Astrocyte (in vitro differentiated cells and primary cell): ENCODE measurements at regions not wholly inside any gene's neighbourhood (a gene's known extent, or its start where the extent isn't known, plus 50 kb on each side); places are given as distances from the start of the nearest gene placed in this dataset.

Experiments used
- DNase-seq: peaks from one replicate; pipeline ENCODE4 v3.0.0-alpha.2; 2010; ENCODE audit warnings: low read depth
- FAIRE-seq: peaks from 2 replicates; lab custom pipeline; 2011; peaks lifted over from hg19 to GRCh38; lab: Jason Lieb, UNC
- H2AFZ ChIP-seq: 2 replicates; pipeline ENCODE4 v1.6.0; 2012; ENCODE audit warnings: low read depth, low read length, inconsistent platforms
- H3K27ac ChIP-seq: 2 replicates; pipeline ENCODE4 v1.5.1; 2011; ENCODE audit warnings: low read depth, low read length, inconsistent platforms
- H3K27me3 ChIP-seq: 2 replicates; pipeline ENCODE4 v1.6.0; 2011; ENCODE audit warnings: low read length, inconsistent platforms; ENCODE audit not compliant: insufficient read depth
- H3K36me3 ChIP-seq: 2 replicates; pipeline ENCODE4 v1.5.1; 2011; ENCODE audit warnings: low read length, inconsistent platforms; ENCODE audit not compliant: insufficient read depth
- H3K4me1 ChIP-seq: 2 replicates; pipeline ENCODE4 v1.5.1; 2011; ENCODE audit warnings: low read length, inconsistent platforms; ENCODE audit not compliant: insufficient read depth
- H3K4me2 ChIP-seq: 2 replicates; pipeline ENCODE4 v1.6.0; 2012; ENCODE audit warnings: low read length, inconsistent platforms
- H3K4me3 ChIP-seq: 2 replicates; pipeline ENCODE4 v1.5.1; 2011; ENCODE audit warnings: low read depth, mild to moderate bottlenecking, low read length, inconsistent platforms; ENCODE audit not compliant: insufficient read depth
- H3K79me2 ChIP-seq: 2 replicates; pipeline ENCODE4 v1.6.0; 2012; ENCODE audit warnings: mild to moderate bottlenecking, low read length, inconsistent platforms; ENCODE audit not compliant: insufficient read depth
- H3K9ac ChIP-seq: 2 replicates; pipeline ENCODE4 v1.6.0; 2012; ENCODE audit warnings: mild to moderate bottlenecking, low read length, inconsistent platforms
- H3K9me3 ChIP-seq: 2 replicates; pipeline ENCODE4 v1.5.1; 2012; ENCODE audit warnings: low read depth, mild to moderate bottlenecking, low read length, inconsistent platforms; ENCODE audit not compliant: insufficient read depth
- H4K20me1 ChIP-seq: 2 replicates; pipeline ENCODE4 v1.6.0; 2012; ENCODE audit warnings: low read length, inconsistent platforms; ENCODE audit not compliant: insufficient read depth
- H3K27ac Mint-ChIP-seq: one replicate; pipeline ENCODE4 v1.8.0; 2021; ENCODE audit warnings: mild to moderate bottlenecking, mixed read lengths; ENCODE audit not compliant: unreplicated experiment
- H3K27me3 Mint-ChIP-seq: one replicate; pipeline ENCODE4 v1.8.0; 2021; ENCODE audit warnings: low read depth, mixed read lengths; ENCODE audit not compliant: unreplicated experiment
- H3K36me3 Mint-ChIP-seq: one replicate; pipeline ENCODE4 v1.8.0; 2021; ENCODE audit warnings: low read depth, mixed read lengths; ENCODE audit not compliant: unreplicated experiment
- H3K4me1 Mint-ChIP-seq: one replicate; pipeline ENCODE4 v1.8.0; 2021; ENCODE audit warnings: low read depth, mixed read lengths; ENCODE audit not compliant: unreplicated experiment
- H3K4me3 Mint-ChIP-seq: one replicate; pipeline ENCODE4 v1.8.0; 2021; ENCODE audit warnings: mild to moderate bottlenecking, moderate library complexity, mixed read lengths; ENCODE audit not compliant: unreplicated experiment
- H3K9me3 Mint-ChIP-seq: one replicate; pipeline ENCODE4 v1.8.0; 2021; ENCODE audit warnings: mild to moderate bottlenecking, mixed read lengths; ENCODE audit not compliant: unreplicated experiment
- EZH2 ChIP-seq: IDR thresholded peaks from 2 replicates; pipeline ENCODE4 v1.6.1; 2012; ENCODE audit warnings: mild to moderate bottlenecking, low read length, inconsistent platforms; ENCODE audit not compliant: insufficient read depth
- TF ChIP-seq, protein P1 (sequence below): IDR thresholded peaks from 2 replicates; pipeline ENCODE4 v1.5.1; 2011; ENCODE audit warnings: low read depth, mild to moderate bottlenecking, inconsistent platforms, low read length, moderate library complexity; ENCODE audit not compliant: insufficient read depth

DNA sequence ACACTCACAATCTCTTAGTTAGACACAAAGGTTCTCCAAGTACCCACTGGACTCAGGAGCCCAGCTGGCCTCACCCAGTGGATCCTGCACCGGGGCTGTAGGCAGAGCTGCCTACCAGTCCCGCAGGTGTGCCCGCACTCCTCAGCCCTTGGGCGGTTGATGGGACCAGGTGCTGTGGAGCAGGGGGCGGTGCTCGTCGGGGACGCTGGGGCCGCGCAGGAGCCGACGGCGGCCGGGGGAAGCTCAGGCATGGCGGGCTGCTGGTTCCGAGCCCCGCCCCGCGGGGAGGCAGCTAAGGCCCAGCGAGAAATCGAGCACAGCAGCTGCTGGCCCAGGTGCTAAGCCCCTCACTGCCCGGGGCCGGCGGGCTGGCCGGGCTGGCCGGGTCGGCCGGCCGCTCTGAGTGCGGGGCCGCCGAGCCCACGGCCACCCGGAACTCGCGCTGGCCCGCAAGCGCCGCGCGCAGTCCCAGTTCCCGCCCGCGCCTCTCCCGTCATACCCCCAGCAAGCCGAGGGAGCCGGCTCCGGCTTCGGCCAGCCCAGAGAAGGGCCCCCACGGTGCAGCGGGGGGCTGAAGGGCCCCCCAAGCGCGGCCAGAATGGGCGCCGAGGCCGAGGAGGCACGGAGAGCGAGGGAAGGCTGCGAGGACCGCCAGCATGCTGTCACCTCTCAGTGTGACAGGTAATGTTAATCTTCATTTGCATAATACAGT lies 506.8 kb downstream of the LRFN5 start:
- H3K9me3 Mint-ChIP-seq, result peaks cover 9% of the 10 kb centered on the region
- FAIRE-seq (no peak), DNase-seq (no peak)
- no peaks in the 10 kb centered on the region for H3K36me3 ChIP-seq
- H3K4me3 Mint-ChIP-seq, result no peak overlapping the region
- no peak overlapping the region for H3K27ac Mint-ChIP-seq
- H3K4me1 Mint-ChIP-seq, result peaks cover 6% of the 10 kb centered on the region
- no peak overlapping the region for H2AFZ ChIP-seq
- no peaks in the 10 kb centered on the region for H3K27me3 ChIP-seq
- H3K36me3 Mint-ChIP-seq, result peaks cover 2% of the 10 kb centered on the region
- H3K9me3 ChIP-seq, result peaks cover 6% of the 10 kb centered on the region
- H3K4me1 ChIP-seq, result no peaks in the 10 kb centered on the region
- H3K27ac ChIP-seq, result no peak overlapping the region
- no peak overlapping the region for H3K4me3 ChIP-seq
- TF ChIP-seq, protein P1, sequence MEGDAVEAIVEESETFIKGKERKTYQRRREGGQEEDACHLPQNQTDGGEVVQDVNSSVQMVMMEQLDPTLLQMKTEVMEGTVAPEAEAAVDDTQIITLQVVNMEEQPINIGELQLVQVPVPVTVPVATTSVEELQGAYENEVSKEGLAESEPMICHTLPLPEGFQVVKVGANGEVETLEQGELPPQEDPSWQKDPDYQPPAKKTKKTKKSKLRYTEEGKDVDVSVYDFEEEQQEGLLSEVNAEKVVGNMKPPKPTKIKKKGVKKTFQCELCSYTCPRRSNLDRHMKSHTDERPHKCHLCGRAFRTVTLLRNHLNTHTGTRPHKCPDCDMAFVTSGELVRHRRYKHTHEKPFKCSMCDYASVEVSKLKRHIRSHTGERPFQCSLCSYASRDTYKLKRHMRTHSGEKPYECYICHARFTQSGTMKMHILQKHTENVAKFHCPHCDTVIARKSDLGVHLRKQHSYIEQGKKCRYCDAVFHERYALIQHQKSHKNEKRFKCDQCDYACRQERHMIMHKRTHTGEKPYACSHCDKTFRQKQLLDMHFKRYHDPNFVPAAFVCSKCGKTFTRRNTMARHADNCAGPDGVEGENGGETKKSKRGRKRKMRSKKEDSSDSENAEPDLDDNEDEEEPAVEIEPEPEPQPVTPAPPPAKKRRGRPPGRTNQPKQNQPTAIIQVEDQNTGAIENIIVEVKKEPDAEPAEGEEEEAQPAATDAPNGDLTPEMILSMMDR, result no peak
- TF ChIP-seq EZH2, result no peak
- no peaks in the 10 kb centered on the region for H4K20me1 ChIP-seq
- H3K27me3 Mint-ChIP-seq, result no peaks in the 10 kb centered on the region
- no peak overlapping the region for H3K9ac ChIP-seq
- H3K4me2 ChIP-seq, result no peak overlapping the region
- H3K79me2 ChIP-seq, result no peaks in the 10 kb centered on the region

DNA sequence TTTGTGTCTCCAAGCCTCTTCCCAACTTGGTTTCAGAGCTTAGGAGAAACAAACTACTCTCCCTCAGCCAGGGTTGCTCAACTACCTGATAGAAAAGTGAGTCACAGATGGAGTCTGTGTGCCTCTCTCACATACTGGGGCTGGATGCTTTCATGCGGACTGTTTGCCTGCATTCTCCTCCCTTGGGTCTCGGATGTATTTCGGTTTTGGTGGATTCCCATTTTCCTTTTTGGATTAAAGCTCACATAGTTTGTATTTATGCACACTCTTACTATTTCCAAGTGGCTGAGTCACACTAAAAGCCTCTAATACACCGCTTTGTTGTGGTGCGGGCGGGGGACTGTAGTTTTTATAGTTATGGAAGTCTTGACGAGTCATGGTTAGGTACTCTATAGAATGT lies 505.4 kb downstream of the LRFN5 start:
- Mint-ChIP-seq H3K36me3 (peaks cover 2% of the 10 kb centered on the region), H3K27ac (no peak overlapping the region), H3K4me1 (peaks cover 6% of the 10 kb centered on the region), H3K27me3 (no peaks in the 10 kb centered on the region), H3K9me3 (peaks cover 9% of the 10 kb centered on the region), H3K4me3 (no peak overlapping the region)
- no peak for TF ChIP-seq EZH2
- TF ChIP-seq, protein P1, result no peak
- Histone ChIP-seq H4K20me1 (no peaks in the 10 kb centered on the region), H3K4me2 (no peak overlapping the region), H3K9ac (no peak overlapping the region), H3K27ac (no peak overlapping the region), H3K4me1 (no peaks in the 10 kb centered on the region), H3K27me3 (no peaks in the 10 kb centered on the region), H3K36me3 (no peaks in the 10 kb centered on the region), H3K9me3 (peaks cover 6% of the 10 kb centered on the region), H2AFZ (no peak overlapping the region), H3K79me2 (no peaks in the 10 kb centered on the region), H3K4me3 (no peak overlapping the region)
- FAIRE-seq, result no peak
- peak; percentile 49 for DNase-seq

DNA sequence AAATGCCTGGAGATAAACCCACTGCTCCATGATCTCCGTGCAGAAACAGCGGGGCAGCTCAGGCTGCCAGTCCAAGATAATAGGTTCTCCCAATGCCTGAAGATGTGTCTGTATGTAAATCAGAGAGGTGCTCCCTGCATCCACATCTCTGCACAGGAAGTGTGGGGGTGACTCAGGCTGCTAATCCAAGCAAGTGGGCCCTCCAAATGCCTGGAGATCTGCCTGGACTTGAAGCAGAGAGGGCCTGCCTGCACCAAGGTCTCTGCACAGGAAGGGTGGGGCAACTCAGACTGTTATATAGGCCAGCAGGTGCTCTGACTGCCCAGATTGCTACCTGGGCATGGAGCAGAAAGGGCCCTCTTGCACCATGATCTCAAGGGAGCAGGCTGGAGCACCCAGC lies 504.7 kb downstream of the LRFN5 start:
- FAIRE-seq, result no peak

More for the DNA sequence above, 504.7 kb downstream of the LRFN5 start:
- DNase-seq, result no peak
- no peak overlapping the region for H2AFZ ChIP-seq
- H3K9me3 ChIP-seq, result peaks cover 6% of the 10 kb centered on the region
- H3K79me2 ChIP-seq, result no peaks in the 10 kb centered on the region
- H3K9ac ChIP-seq, result no peak overlapping the region
- H3K4me1 Mint-ChIP-seq, result peaks cover 6% of the 10 kb centered on the region
- no peak overlapping the region for H3K4me2 ChIP-seq
- peaks cover 2% of the 10 kb centered on the region for H3K36me3 Mint-ChIP-seq
- no peaks in the 10 kb centered on the region for H3K36me3 ChIP-seq
- peaks cover 9% of the 10 kb centered on the region for H3K9me3 Mint-ChIP-seq
- H3K27ac ChIP-seq, result no peak overlapping the region
- H3K4me3 ChIP-seq, result no peak overlapping the region
- no peaks in the 10 kb centered on the region for H3K4me1 ChIP-seq
- H3K27ac Mint-ChIP-seq, result no peak overlapping the region
- no peak overlapping the region for H3K4me3 Mint-ChIP-seq
- H3K27me3 Mint-ChIP-seq, result no peaks in the 10 kb centered on the region
- no peak for TF ChIP-seq EZH2
- TF ChIP-seq, protein P1, result no peak
- no peaks in the 10 kb centered on the region for H4K20me1 ChIP-seq
- H3K27me3 ChIP-seq, result no peaks in the 10 kb centered on the region
